HG03354 (cell line): ENCODE measurements at regions not wholly inside any gene's neighbourhood (a gene's known extent, or its start where the extent isn't known, plus 50 kb on each side); places are given as distances from the start of the nearest gene placed in this dataset.
A peak's percentile ranks its signal among the peaks of the same experiment; 100 is the strongest.

Experiments
- ATAC-seq: cut with Tn5 transposase; IDR thresholded peaks from one replicate; pipeline ENCODE4 v1.9.1; 2021; ENCODE audit warnings: mild to moderate bottlenecking; ENCODE audit not compliant: unreplicated experiment, poor library complexity, severe bottlenecking

DNA sequence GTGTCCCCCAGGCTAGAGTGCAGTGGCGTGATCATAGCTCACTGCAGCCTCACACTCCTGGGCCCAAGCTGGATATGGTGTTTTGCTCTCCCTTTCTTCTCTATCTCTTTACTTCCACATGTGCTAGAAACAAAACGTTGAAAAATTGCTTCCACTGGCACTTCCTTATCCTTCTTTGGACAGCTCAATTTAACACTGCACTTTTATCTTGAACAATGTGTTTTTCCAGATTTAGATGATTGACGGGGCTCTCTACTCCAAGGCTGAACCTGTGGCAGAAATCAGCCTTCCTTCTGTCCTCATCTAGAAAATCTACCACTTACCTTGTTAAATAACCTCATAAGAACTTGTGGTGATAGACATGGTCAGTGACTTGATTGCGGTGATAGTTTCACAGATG, 165.1 kb downstream of the DAD1 start:
- ATAC-seq, result no peak

DNA sequence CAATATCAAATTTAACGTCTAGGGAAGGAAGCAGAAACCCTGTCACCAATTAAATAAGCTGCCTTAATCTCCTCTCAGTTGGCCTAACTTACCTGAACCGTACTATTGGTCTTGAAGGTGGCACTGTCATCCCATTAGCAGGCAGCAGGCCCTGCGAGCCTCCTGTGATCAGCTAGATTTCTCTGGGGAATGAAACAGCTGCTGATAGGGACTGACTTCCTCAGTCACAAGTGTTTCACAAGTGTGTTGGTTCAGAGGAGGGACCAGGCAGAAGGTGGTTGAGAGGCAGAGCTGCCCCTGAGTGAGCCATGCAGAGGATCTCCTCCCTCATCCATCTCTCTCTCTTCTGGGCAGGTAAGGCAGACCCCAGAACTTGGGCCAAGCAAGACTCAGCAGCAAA, 166.8 kb downstream of the DAD1 start:
- ATAC-seq, result peak; percentile 53

DNA sequence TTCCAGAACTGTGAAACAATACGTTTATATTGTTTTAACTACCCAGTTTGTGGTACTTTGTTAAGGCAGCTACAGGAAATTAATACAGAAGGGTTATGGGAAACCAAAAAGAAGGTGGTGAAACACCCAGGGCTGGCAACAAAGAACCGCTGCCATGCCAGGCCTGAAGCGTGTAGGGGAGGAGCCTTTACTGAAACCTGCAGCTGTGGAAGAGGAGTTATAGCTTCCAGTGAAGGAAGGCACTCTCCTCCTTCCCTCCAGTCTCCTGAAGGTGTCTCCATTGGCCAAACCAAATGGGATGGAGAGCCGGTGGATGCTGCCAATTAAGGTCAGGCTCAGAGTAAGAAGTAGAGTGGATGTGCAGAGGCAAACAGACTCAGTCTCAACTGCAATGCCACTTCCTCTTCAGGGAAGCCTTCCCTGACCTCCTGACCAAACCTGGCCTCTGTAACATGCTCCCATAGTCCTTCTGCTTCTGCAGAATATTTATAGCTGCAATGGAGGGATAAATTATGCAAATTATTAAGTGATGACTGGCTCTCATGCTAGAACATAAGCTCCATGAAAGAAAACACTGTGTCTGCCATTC, 168.3 kb downstream of the DAD1 start:
- no peak for ATAC-seq

DNA sequence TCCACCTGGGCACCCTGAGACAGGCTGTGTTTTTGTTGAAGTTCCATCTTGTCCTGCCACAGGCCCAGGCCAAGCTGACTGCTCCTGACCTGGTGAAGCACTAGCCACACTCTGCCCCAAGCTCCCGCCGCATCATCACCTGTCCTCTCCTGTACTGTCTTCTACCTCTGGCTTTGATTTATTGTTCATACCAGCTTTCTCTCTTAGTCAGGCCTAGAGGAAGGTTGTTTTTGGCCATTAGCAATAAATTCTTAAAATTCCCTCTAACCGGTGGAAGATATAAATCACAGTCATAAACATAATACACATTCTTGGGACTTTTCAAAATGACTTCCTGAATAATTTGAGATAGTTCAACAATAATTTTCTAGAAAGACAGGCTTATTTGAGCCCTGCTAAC, 169.4 kb downstream of the DAD1 start:
- no peak for ATAC-seq

DNA sequence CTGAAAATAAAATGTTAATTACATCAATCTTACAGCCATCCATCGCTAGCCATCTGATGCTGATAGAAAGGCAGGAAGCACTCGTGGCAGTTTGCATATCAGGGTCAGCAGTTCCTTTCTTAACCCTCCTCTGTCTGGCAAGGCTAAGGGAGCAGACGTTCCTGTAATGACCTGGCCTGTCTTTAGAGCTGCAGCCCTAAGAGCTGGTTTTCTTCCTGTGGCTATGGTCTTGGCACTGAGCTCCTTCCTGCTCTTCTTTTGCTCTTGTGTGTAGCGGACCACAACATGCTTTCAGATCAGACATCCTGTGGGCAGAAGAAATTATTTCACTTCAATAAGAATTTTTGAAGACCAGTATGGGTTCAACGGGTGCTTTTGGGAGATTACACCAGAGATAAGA, 170.4 kb downstream of the DAD1 start:
- ATAC-seq, result peak; percentile 68

DNA sequence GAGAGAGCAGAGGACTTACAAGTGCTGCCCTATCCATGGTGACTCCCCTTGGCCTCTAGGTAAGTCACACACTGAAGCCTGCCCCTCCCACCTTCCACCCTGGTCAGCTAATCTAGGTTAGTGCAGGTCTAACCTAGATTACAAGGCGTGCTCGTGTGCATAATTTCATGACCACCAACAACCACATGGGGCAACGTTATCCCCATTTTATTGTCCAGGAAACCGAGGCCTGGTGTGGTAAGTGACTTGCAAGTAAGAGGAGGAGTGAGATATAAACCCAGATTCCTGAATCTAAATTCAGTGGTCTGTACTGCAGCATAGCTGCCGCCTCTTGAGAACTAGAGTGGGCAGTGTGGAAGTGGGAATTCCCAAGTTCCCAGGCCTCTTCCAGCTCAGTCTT, 171.1 kb downstream of the DAD1 start:
- no peak for ATAC-seq

DNA sequence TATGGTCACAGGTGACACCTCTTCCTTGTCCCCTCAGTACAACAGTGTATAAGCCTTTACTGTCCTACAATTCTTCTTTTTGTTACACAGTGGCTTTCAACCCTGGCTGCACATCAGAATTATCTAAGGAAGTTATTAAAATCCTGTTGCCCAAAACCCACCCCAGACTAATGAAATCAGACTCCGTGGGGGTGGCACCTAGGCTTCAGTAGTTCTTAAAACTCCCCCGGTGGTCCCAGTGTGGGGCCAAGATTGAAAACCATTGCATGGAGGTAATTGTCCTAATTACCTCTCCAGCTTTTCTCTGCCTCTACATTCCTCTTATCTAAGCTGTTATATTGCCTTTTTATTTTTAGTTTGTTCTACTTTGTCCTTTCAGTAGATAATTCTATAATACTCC, 172.8 kb downstream of the DAD1 start:
- no peak for ATAC-seq

DNA sequence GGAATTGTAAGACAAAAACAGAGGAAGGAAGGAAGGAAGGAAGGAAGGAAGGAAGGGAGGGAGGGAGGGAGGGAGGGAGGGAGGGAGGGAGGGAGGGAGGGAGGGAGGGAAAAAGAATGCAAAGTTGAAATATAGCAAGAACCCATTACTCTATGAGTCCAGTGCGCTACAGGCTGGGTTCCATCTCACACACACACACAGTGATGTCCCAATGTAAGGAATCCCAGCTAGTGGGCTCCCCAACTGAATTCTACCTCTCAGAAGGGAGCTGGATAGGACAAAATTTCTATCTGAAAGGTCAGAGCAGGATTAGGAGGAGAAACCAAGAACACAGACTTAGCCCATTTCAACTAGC, 173.4 kb downstream of the DAD1 start:
- ATAC-seq, result no peak

DNA sequence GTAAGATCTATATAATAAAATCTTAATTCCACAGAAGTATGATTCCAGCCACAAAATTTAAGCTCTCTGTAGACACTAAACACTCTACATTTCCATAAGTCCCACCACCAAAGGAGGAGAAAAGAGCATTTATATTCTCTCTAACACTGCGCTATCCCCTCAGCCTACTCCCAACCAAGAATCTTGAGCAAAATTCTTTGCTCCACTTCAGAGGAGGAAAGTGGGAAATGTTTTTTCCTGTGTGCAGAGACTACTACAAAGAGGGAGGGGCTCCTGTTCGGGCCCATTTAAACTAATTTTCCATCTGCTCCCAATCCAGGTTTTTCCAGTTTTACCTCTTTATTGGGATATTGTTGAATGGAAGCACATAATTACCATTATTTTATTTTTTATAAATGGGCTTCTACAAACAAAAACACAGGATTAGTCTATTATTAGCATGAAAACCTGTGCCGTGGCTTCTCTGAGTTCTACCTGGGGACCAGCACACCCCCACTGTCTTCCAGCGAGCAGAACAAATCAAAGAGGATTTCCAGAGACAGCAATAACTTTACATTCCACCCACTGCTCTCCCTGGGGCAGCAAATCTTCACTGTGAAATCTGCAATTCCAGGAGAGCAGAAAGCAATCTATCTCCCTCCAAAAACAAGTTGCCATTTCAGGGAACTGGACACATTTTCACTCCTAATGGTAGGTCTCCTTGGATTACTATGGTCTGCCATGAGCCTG, 174.0 kb downstream of the DAD1 start:
- ATAC-seq, result no peak

DNA sequence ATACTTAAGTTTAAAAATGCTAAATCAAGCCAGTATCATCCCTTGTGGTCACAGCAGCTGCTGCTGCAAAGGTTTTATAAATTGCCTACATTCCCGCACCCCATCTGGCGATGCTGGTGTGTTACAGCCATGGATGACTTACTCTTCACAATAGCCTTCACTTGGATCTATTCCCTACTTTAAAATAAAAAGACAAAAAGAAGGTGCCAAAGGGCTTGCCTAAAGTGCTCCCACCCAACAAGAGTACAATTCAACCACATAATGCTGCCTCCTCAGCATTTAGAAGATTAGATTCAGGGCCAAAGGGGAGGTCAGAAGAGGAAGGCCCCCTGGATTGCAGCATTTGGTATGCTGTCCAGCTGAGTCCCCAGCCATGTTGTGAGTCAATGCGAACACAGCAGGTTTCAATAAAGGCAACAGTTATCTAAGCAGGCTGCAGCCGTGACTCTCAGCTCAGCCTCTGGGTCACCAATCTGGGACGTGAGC, 176.1 kb downstream of the DAD1 start:
- ATAC-seq, result no peak

DNA sequence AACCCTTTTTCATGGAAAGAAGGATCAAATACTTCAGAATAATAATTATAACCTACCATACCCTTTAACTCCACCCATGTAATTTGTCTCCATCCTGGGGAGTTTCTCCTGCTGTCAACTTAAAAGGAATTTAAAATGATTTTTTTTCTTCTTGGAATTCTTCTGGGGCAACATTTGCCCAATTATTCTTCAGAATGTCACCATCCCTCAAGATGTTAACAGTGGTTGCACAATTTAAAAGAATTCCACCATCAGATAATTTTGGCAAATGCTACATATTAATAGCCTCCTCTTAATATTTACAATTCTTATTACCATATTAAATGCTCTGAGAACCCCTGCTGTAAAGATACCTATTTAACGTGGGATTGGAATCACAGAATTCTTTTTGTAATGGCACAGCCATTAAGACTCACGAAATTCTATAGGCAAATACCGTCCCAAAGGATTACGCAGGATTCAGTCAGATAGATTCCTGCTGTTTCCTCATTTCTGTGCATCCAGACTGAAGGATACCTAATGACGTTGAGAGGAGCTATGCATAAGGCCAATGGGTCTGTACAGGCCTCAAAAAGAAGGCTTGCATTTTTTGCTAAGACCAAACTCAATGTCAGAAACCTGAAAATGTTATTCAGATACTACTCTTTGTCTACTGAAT, 177.5 kb downstream of the DAD1 start:
- no peak for ATAC-seq

DNA sequence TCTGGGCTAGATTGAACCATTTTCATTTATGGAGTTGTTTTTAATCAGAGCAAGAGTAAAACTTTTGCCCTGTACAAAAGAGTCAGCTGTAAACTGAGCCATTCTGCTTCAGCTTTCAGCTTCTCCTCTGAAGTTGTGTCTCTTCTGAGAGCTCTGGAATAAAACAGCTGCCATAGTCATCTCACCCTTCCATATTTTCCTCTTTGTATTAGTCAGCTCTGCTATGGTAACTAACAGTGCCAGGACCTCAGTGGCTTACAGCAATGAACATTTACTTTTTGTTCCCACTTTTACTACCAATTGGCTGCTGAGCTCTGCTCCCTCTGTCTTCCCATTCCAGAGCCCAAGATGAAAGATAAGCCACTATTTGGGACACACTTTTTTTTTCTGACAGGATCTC, 178.5 kb downstream of the DAD1 start:
- no peak for ATAC-seq

DNA sequence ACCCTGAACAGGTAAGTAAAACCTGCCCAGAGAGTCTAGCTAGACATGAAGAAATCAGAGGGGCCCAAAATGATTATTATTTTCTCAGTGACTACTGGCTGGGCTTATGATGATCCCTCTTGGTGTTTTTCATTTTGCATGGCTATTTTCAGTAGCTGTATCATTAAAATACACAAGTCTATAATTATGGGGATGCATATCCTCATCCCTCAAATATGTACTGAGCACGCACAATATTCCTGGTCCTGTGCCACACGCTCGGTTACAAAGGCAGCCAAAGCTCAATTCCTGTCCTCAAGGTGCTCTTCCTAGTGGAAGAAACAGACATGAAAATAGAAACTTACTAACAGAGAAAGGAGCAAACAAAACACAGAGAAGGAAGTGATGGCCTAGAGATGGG, 180.0 kb downstream of the DAD1 start:
- ATAC-seq, result no peak

DNA sequence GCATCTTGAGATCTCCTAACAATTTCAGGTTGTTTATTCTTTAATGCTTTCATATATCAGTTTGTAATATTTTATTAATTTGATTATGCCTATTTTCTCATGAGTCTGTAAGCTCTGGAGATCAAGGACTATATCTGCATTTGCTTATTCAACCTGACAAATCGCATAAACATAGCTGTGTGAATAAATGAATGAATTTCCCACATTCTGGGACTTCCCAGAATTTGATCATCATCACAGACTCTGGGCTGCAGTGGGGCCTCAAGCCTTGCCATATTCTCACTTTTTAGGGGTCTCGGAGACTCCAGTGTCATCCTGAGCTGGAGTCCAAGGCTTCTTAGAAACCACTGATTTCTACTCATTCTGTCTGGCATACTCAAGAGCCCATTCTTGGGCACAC, 180.5 kb downstream of the DAD1 start:
- ATAC-seq, result no peak

DNA sequence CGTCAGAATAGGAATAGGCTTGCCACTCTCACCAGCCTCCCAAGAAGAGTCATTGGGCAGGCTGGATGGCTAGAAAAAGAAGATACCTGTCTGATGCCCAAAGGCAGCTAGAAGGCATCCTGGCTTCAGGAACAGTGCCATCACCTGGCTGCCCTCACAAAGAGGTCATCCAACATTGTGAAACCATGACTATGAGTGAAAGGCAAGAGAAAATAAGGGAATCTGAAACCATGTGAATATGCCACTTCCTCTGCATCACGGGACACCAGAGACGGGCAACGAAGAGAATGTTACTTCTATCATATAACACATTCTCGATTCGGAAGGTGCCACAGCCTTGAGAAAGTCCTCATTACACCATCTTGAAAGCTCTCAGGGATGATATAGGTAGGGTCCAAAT, 182.0 kb downstream of the DAD1 start:
- no peak for ATAC-seq

DNA sequence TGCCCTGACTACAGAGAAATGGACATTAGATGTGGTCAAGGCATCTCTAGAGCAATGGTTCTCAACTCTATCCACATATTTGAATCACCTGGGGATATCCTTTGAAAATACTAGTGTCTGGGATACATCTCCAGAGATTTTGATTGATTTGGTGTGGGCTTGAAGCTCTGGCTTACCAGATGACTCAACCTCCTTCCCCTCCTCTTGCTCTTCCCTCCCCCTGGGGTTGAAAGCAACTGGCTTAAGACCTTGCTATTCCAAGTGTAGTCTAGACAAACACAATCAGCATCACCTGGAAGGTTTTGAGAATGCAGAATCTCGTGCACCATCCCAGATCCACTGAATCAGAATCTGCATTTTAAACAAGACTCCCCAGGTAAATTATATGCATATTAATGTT, 183.8 kb downstream of the DAD1 start:
- no peak for ATAC-seq

DNA sequence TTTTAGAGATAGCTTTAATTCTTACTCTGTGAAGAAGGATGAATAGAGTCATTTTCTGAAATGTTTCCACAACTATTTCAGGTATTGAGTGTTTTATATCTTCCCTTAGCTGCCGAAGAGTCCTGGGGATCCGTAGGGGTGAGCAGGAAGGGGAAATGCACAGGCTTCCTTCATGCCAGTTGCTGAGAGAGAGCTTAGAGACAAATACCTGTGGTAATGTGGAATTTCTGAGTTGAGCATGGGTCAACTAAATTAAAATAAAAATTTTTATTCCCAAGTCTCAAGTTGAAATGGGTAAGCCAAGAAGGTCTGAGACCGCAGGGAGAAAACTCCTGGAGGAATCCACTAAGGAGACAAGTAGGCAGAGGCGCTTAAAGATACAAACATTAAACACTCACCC, 185.7 kb downstream of the DAD1 start:
- ATAC-seq, result no peak

DNA sequence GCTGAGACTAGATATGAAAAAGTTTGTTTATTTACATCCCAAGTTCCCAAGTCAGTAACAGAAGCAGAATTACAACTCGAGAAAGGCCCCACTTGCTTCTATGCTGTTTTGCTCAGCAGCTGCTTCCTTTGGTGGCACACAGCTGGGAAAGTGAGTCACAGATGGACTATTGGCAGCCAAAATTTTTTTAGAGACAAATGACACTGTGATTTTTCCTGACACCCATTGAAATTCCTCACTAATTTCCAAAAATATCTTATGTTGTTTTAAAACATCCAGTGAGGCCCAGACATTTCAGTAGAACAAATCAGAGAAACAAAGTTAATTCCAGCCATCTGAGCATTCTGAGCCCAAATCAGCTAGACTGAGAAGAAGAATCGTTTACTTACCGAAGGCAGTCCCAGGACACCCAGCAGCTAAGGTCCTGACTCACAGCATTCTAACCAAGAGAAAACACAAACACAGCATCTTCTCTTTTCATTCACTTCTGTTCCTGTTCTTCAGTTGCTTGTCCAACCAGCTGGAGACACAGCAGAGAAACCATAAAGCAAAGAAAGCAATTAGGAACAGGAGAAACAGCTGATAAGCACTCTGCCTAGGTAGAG, 188.3 kb downstream of the DAD1 start:
- no peak for ATAC-seq

DNA sequence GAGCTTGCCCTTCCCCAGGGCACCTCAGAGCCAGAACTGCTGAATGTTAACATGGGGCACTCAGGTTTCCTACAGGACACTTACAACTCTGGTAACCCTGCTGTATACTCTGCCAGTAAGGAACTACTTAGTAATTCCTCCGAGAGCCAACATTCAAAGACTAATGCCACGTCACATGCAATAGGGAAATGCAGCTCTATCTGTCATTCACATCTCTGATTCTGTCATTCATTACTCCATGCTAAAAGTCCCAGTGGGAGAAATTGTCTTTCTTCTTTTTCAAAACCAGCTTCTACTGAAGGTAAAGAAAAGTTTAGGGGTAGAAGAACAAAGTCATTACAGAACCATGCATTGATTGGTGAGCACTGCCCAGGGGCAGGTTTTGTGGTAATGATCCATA, 189.2 kb downstream of the DAD1 start:
- ATAC-seq, result no peak

DNA sequence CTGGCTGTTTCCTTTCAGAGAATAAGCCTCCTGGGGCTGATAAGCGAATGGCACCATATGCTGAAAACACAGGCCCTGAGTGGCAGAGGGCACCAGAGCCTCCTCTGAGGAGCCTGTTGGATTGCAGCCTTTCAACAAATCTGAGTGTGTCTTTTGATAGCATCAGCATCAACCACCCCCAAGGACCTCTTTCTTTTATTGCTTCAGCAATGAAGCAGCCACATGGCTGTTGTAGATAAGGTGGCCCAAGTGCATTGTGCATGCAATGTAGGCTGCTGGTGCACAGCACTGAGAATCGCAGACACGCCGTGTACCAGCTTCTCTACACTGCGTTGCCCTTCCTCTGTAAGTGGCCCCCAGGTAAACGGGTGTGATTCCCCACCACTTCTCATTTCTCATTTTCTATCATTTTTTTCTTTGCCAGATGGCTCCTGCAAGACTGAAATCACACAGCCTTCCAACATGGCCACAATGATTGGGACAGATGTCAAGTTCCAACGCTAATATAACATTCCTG, 191.7 kb downstream of the DAD1 start:
- ATAC-seq, result no peak

DNA sequence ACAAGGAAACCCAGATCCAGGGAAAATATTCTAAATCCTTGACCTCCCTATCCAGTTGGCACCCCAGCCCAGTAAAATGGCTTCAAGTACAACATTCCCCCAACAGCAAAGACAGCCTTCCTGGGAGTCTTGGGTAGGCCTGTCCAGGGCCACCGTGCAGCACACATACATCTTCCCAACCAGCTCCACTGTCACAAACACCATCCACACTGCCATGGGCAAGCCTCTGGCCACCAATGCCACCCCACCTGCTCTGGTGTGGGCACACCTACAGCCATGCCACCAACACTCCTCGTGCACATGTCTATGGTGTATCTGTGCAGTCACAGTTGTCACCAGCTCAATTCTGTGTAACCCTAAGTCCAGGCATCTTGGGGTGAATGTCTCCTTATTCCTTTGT, 193.2 kb downstream of the DAD1 start:
- ATAC-seq, result no peak
